ENCODE measurements at regions not wholly inside any gene's neighbourhood (a gene's known extent, or its start where the extent isn't known, plus 50 kb on each side); places are given as distances from the start of the nearest gene placed in this dataset.

DNA sequence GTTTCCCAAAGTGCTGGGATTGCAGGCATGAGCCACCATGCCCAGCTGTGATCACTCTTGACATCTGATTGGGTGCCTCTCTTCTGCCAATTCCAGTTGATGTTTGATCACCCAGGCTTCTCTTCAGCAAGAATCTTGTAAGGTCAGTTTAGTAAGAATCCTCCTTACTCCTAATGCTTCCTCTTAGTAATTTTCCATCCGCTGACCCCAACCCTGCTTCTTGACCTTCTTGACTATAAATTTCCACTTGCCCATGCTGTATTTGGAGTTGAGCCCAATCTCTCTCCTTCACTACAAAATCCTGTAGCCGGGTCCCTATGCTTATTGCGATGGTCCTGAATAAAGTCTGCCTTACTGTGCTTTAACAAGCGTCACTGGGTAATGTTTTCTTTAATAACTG, 75.4 kb downstream of the DDIT4L start:
- TF ChIP-seq, protein P1, sequence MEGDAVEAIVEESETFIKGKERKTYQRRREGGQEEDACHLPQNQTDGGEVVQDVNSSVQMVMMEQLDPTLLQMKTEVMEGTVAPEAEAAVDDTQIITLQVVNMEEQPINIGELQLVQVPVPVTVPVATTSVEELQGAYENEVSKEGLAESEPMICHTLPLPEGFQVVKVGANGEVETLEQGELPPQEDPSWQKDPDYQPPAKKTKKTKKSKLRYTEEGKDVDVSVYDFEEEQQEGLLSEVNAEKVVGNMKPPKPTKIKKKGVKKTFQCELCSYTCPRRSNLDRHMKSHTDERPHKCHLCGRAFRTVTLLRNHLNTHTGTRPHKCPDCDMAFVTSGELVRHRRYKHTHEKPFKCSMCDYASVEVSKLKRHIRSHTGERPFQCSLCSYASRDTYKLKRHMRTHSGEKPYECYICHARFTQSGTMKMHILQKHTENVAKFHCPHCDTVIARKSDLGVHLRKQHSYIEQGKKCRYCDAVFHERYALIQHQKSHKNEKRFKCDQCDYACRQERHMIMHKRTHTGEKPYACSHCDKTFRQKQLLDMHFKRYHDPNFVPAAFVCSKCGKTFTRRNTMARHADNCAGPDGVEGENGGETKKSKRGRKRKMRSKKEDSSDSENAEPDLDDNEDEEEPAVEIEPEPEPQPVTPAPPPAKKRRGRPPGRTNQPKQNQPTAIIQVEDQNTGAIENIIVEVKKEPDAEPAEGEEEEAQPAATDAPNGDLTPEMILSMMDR (conservative IDR thresholded peaks at IDR 0.05): no peak
- no peak for TF ChIP-seq ZFX (IDR thresholded peaks at IDR 0.05)

Data from C4-2B (cell line).